HK-2 (cell line): ENCODE measurements at regions not wholly inside any gene's neighbourhood (a gene's known extent, or its start where the extent isn't known, plus 50 kb on each side); places are given as distances from the start of the nearest gene placed in this dataset.
"Not testable (repeated sequence)": the region's sequence is repeated elsewhere in the genome, so short reads cannot be mapped to it uniquely, and the experiment has no call there.

Experiments used
- DNase-seq: peaks from one replicate; pipeline ENCODE4 v3.0.0-alpha.2; 2018; ENCODE audit not compliant: unreplicated experiment

DNA sequence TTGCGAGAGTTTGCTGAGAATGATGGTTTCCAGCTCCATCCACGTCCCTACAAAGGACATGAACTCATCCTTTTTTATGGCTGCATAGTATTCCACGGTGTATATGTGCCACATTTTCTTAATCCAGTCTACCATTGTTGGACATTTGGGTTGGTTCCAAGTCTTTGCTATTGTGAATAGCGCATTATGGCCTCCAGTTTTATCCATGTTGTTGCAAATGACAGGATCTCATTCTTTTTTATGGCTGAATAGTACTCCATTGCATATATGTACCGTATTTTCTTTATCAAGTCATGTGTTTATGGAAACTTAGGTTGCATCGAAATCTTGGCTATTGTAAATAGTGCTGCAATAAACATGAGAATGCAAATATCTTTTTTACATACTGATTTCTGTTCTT is 266.1 kb upstream of the STXBP6 start:
- not testable (repeated sequence) for DNase-seq

DNA sequence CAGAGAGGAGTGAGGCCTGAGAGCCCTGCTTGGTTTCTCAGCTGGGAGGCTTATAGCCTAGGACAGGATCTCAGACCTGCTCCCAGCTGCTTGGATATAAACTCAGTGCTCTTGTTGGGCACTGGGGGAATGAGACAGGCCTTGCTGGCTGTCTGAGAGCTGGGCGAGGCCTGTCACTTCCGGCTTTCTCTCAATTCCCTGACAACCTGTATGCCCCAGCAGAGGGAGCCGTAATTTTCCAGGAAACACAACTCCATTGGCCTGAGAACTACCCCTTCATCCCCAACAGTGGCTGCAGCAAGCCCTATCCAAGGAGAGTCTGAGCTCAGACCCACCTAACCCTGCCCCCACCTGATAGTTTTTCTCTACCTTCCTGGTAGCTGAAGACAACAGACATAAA is 258.3 kb upstream of the STXBP6 start:
- DNase-seq: no peak

GRCh38 chr14:25303934-25304333 is 254.0 kb upstream of the STXBP6 start:
- no peak for DNase-seq

DNA sequence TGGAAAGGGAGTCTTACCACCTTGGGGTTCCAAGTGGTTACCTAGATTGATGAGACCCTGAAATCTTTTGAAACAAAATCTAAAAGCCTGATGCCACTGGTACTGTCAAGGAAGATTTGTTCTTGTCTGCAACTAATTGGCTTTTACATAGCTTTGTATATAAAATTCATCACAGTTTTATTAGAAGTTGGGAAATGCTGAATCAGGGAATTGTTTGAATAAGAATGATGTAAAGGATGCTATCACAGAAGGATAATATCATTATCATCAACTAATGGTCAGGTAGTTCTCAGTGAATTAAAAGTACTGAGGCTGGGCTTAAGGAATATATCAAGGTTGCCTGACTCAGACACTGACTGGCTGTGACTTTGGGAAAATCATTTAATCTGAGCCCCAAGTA is 248.3 kb upstream of the STXBP6 start:
- no peak for DNase-seq

DNA sequence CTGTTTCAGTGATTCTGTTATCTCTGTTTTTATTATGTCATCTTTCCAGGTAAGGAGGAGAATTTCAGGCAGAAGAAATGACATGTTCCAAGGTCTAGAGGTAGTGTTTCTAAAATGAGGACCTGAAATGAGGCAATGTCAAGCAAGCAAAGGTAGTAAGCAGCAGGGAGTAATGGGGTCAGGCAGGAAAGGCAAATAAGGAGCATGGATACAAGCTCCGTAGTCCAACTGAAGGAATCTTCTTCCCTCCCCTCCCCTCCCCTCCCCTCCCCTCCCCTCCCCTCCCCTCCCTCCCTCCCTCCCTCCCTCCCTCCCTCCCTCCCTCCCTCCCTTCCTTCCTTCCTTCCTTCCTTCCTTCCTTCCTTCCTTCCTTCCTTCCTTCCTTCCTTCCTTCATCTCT is 240.2 kb upstream of the STXBP6 start:
- not testable (repeated sequence) for DNase-seq

GRCh38 chr14:25274529-25274928 is 224.6 kb upstream of the STXBP6 start:
- no peak for DNase-seq

GRCh38 chr14:25267186-25267585 is 217.2 kb upstream of the STXBP6 start:
- DNase-seq: no peak

DNA sequence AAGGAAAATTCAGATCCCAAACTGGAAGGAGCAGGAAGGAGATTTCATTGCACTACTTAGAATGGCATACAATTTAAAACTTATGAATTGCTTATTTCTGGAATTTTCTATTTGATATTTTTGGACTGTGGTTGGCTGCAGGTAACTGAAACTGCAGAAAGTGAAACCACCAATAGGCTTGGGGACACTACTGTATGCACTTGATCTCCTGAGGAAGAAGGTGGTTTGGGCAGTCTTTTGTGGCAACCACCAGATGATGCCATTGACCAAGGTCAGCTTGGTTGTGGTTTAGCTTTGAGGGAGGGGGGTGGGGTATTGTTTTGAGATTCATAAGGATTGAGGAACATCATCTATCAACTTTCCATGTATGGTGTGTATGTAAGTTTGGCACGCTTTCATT is 209.5 kb upstream of the STXBP6 start:
- no peak for DNase-seq

DNA sequence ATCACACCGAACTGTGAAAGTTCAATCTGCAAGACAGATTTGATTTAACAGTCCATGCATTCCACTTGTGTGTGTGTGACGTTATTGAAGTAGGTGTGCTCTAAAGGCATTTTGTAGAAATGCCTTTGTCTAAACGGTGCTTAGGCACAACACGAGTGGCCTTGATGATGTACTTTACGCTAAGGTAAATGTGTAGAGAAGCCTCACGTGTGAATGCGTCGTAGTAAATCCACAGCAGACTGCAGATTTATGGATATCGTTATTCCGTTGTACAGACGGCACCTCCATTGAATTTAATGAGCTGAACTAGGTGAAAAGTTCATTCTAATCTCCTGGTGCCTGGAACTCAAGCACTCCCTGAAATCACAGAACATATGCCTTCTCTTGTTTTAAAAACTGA is 202.8 kb upstream of the STXBP6 start:
- DNase-seq: no peak

DNA sequence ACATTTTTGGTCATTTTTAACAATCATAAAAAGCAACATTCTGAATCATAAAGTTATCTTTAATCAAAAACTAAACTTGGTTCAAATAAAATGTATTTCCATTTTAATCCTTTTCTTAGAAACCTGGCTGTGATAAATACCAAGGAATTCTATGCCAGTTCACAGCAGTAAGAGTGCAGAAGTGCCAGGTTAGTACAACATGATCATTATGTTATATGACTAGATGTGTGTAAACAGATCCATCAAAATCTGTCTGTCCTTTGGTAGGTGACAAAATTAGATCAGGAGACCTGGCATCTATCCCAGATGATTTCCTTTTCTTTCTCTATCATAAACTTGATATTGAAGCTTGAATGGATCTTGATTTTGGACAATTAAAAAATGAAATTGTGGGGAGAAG is 200.6 kb upstream of the STXBP6 start:
- DNase-seq: no peak

DNA sequence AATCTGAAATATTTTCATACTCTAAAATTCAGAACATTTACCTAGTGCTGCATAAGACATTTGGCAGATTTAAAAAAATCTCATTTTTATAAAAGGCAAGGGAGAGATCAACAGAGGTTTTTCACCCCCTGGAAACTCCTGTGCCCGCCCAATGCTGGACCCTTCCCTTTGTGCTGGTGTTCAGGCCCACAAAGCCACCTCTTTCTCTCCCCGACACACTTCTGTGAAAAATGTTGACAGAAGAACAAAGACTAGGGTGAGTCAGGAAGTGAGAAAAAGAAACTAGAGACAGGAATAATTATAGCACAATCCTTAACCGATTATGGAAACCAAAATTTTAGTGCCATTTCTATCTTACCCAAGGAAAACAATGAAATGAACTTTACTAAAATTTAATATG is 197.7 kb upstream of the STXBP6 start:
- DNase-seq: no peak

- DNase-seq: no peak
These were observed 196.8 kb upstream of the STXBP6 start for GRCh38 chr14:25246751-25247150.

DNA sequence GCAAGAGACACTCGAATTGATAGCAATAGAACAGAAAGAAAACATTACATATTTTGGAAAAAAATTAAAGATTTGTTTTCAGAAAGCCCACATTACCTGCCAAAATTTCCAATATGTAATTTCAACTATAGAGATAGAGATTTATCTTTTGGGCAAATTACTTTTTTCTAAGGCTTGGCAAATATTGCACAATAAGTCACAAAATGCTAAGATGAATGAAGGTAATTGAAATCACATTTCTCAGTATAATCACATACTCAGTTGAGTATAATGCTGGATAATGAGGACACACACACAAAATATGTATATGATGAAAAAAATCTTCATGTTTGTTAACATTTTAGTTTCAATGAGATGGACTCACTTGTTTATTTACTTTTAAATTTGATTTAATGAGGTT is 189.2 kb upstream of the STXBP6 start:
- no peak for DNase-seq

DNA sequence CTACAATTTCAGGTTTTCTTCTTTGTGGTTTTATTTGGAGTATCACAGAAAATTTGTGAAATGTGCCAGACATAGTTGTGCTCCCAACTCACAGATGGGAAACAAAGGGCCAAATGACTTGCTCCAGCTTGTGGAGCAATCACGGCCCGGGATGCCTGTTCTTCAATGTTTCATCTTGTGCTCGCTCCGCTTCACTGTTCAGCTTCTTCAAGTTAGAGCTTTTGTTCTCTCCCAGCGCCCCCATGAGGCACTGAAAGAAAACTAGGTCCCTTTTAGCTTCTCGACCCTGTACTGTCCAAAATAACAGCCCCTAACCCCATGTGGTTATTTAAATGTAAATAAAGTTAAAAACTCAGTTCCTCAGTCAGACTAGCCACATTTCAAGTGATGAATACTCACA is 187.9 kb upstream of the STXBP6 start:
- DNase-seq: peak; percentile 5

GRCh38 chr14:25233613-25234012 is 183.7 kb upstream of the STXBP6 start:
- DNase-seq: no peak

GRCh38 chr14:25231004-25231403 is 181.1 kb upstream of the STXBP6 start:
- no peak for DNase-seq

- no peak for DNase-seq
These were observed 176.3 kb upstream of the STXBP6 start for GRCh38 chr14:25226214-25226613.

DNA sequence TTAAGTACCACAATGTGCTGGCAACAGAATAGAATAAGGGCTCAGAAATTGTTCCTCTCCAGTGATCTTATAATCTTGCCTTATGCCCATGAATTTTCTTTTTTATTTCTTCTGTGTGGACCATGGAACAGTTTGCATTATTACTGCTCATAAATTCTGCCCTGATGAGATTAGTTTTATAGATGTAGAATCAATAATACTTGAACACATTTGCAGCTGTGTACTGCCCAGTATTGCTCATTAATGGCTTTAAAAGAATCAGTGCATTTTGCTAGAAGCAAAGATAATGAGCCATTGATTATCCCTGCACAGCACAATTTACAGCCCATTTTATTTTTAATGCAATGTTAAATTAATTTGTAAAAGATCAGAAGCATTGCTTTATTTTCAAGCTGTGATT is 172.3 kb upstream of the STXBP6 start:
- no peak for DNase-seq

- DNase-seq: no peak
These were observed 170.6 kb upstream of the STXBP6 start for GRCh38 chr14:25220514-25220913.

DNA sequence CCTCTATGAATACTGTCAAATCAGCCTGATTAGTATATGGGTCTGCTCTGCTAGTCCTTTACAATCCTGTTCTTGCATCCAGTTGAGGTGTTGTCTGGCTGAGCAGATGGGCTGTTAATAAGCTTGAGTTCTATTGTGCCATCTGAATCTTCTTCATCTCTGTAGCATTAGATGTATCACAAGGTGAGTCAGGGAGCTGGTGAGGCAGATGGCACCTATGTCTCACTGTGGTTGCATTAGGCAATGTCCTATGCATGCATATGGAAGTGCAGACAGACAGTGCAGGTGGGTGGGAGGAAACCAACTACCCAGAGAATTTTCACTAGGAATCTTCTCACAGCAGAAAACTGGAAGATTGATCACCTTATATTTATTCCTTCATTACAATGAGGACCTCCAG is 165.7 kb upstream of the STXBP6 start:
- no peak for DNase-seq

DNA sequence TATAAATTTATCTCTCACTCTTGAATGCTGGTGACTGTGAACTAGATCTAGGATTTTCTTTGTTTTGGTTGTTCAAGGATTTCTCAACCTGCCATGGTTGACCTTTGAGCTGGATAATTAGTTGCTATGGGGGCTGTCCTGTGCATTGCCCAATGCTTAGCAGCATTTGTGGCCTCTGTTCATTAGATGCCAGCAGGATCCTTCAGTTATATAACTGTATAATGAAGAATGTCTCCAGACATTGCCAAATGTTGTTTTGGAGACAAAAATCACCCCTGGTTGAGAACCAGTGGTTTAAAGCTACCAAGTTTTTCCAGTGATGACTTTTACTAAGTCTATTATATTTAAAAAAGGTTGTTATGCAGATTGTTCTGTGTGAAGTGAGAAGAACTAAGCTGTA is 147.9 kb upstream of the STXBP6 start:
- no peak for DNase-seq

GRCh38 chr14:25180221-25180620 is 130.3 kb upstream of the STXBP6 start:
- no peak for DNase-seq

- no peak for DNase-seq
These were observed 128.3 kb upstream of the STXBP6 start for GRCh38 chr14:25178255-25178654.

DNA sequence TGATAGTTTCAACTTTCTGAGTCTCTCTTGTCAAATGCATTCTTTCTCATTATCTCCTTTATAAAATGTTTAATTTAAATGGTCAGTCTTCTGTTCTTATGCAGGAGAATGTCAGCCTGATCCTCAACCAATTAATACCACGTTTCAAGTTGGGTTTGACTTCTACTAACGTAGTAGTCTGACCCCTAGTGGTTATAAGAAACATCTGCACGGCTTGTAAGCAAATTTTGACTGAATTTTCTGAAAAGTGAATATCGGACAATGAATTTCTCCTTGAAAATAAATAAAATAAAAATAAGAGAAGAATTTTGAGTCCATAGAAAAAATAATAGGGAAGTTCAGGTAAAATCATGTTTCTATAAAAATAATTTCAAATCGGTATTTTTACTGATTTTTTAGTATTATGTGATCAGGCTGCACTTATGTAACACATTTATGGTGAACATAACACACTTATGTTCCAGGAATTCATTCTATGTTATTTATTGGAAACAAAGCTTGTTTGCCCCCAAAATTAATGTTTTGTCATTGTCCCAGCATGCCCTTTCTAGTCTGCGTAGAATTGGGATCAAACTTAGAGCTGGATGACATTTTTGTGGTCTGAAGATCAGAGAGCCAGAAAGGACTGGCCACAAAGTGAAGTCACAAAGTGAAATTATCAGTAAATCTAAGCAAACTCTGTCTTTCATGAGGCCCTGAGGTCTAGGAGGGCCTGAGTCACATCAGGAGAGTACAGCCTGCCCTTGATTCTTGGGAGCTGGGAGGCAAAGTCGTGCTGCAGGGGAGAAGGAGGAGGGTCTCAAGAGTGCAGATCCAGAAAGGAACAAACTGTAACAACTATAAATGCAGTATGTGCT is 101.2 kb upstream of the STXBP6 start:
- peak; percentile 11 for DNase-seq
